Common myeloid progenitor, CD34-positive (primary cell): ENCODE measurements at regions not wholly inside any gene's neighbourhood (a gene's known extent, or its start where the extent isn't known, plus 50 kb on each side); places are given as distances from the start of the nearest gene placed in this dataset.

Experiments
- CTCF ChIA-PET: fragments of 350-600 bp; sonication (Branson Sonifier 250); formaldehyde crosslinking; loops from one replicate; lab custom pipeline; 2021; ENCODE audit warnings: antibody characterized with exemption; lab: Charles Lee
- POLR2A ChIA-PET: fragments of 350-600 bp; sonication (Branson Sonifier 250); formaldehyde crosslinking; loops from one replicate; lab custom pipeline; 2021; ENCODE audit warnings: antibody characterized with exemption; lab: Charles Lee
- DNase-seq, 3 donors: peaks; one replicate each; pipeline versions ENCODE4 v3.0.0 to v3.0.0-alpha.2; 2013
- H3K27ac ChIP-seq, 2 experiments: 1 replicate in 1 of 2; 2 replicates in 1 of 2; pipeline ENCODE4 v1.7.0; 2013; ENCODE audit warnings: inconsistent platforms in 2 of 2, low read length in 2 of 2, mild to moderate bottlenecking in 2 of 2, low read depth in 1 of 2, moderate library complexity in 1 of 2; ENCODE audit not compliant: severe bottlenecking in 2 of 2, insufficient read depth in 1 of 2, poor library complexity in 1 of 2
- H3K27me3 ChIP-seq, 5 experiments: replicated peaks in 2 of 5; 1 replicate in 3 of 5; 2 replicates in 2 of 5; pipeline versions ENCODE4 v1.6.1 to v1.7.0; 2013; ENCODE audit warnings: low read length in 4 of 5, mild to moderate bottlenecking in 2 of 5, moderate library complexity in 2 of 5, inconsistent platforms in 1 of 5; ENCODE audit not compliant: insufficient read depth in 5 of 5, control insufficient read depth in 4 of 5
- H3K36me3 ChIP-seq, 4 experiments: 1 replicate in 2 of 4; 2 replicates in 2 of 4; pipeline versions ENCODE4 v1.6.1 to v1.7.0; 2013; ENCODE audit warnings: low read length in 3 of 4, control low read depth in 1 of 4, mild to moderate bottlenecking in 1 of 4; ENCODE audit not compliant: control insufficient read depth in 4 of 4, insufficient read depth in 4 of 4
- H3K4me1 ChIP-seq, 4 experiments: 1 replicate in 3 of 4; 2 replicates in 1 of 4; pipeline versions ENCODE4 v1.6.1 to v1.7.1; 2013; ENCODE audit warnings: low read length in 3 of 4, mild to moderate bottlenecking in 3 of 4, control low read depth in 1 of 4, inconsistent platforms in 1 of 4, moderate library complexity in 1 of 4; ENCODE audit not compliant: control insufficient read depth in 4 of 4, insufficient read depth in 4 of 4; ENCODE audit errors: control extremely low read depth in 1 of 4
- H3K4me3 ChIP-seq, 7 experiments: 1 replicate in 4 of 7; 2 replicates in 3 of 7; pipeline versions ENCODE4 v1.5.1 to v1.7.0; 2013; ENCODE audit warnings: mild to moderate bottlenecking in 7 of 7, low read length in 6 of 7, moderate library complexity in 6 of 7, inconsistent platforms in 2 of 7, low read depth in 2 of 7, control low read depth in 1 of 7; ENCODE audit not compliant: insufficient read depth in 4 of 7, control insufficient read depth in 1 of 7; ENCODE audit errors: extremely low read depth in 1 of 7
- H3K9me3 ChIP-seq, 5 experiments: 1 replicate in 4 of 5; 2 replicates in 1 of 5; pipeline versions ENCODE4 v1.6.1 to v1.7.1; 2013; ENCODE audit warnings: low read length in 4 of 5, mild to moderate bottlenecking in 2 of 5, inconsistent platforms in 1 of 5, low read depth in 1 of 5, moderate library complexity in 1 of 5; ENCODE audit not compliant: control insufficient read depth in 4 of 5, insufficient read depth in 2 of 5; ENCODE audit errors: control extremely low read depth in 1 of 5
- WGBS: methylation state at CpG from one replicate; pipeline ENCODE4 v1.1.5; 2013; ENCODE audit not compliant: insufficient coverage; 5-methylcytosine and 5-hydroxymethylcytosine counted together

DNA sequence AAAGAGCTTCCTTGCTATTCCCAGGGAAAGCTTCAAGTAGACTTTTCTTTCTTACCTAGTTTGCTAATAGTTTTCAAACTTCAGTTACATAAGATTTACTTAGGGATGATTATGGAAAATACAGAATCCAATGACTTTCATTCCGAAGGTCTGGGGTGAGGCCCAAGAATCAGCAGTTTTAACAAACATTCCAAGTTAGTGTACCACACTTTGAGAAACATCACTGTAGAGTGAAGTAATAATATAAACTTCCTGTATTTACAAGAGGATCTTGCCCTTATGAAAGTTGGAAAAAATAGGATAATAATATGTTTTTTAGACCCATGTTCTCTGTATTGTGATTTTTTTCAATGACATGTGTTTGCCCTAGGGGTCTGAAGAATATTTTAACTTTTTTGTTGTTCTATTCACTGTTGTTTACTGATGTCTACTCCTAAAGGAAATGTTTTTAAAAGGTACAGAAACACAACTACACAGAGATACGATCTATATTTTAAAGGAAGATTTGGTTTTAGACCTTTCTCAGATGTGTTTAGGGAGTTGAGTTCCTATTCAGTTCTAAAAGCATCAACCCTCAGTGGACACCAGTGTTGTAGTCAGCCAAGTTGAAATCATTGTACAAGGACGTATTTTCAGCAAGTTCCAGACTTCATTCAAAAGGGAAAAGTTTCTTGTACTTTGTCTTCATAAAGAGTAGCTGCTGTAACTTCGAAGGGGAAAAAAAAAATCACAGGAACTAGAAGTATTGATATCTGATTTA lies 295.8 kb upstream of the SLC7A11 start:
- ChIA-PET POLR2A (no interaction called here), CTCF (no interaction called here)
- H3K9me3 ChIP-seq: no peaks in the 10 kb centered on the region

DNA sequence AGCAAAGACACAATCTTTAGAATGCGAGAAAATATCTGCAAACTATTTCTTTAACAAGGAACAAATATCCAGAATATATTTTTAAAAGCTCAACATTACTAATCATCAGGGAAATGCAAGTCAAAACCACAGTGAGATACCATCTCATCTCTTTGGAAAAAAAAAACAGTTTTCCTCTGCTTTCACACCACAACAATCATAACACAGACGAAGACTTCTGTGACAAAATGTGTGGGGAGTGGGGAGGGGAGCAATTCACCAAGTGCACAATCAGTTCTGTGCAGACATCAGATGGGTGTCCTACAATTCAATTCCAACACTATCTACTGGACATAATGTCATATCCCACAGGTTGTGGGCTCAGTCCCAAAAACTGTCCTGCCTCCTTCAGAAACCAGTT lies 293.2 kb upstream of the SLC7A11 start:
- Histone ChIP-seq H3K36me3 (no peaks in the 10 kb centered on the region), H3K4me1 (no peaks in the 10 kb centered on the region), H3K27me3 (no peaks in the 10 kb centered on the region), H3K4me3 (no peak overlapping the region), H3K27ac (no peak overlapping the region), H3K9me3 (peaks cover 0 to 10% (median 3%) of the 10 kb centered on the region in 5 experiments)
- 67% methylated on average over 1 of the region's 2 CpGs for WGBS
- CTCF ChIA-PET: no interaction called here
- POLR2A ChIA-PET: no interaction called here
- no peak for DNase-seq

More for the DNA sequence above, 295.8 kb upstream of the SLC7A11 start:
- no peak for DNase-seq
- Histone ChIP-seq H3K27me3 (no peaks in the 10 kb centered on the region), H3K4me3 (no peak overlapping the region), H3K4me1 (no peaks in the 10 kb centered on the region), H3K36me3 (no peaks in the 10 kb centered on the region), H3K27ac (no peak overlapping the region)
- 100% methylated on average over 1 of the region's 4 CpGs for WGBS

DNA sequence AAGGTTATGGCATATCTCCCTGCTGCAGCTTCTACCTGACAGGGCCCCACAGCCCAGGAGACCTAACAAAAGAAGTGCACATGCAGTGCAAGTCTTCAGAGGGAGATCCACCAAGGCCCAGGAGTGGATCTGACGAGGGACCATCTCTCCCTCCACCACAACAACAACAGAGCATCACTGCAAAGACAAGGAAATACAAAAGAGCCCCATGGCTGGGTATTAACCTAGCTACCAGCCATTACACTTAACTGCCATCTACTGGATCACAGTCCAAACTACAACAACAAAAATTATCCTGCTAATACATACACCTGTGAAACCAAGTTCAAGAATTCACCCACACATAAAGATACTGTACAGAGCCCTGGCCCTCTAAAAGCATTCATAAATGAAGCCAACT lies 280.2 kb upstream of the SLC7A11 start:
- H3K27ac ChIP-seq: no peak overlapping the region
- no peaks in the 10 kb centered on the region for H3K4me1 ChIP-seq
- POLR2A ChIA-PET: no interaction called here
- H3K27me3 ChIP-seq: peaks cover 0 to 4% (median 0%) of the 10 kb centered on the region in 5 experiments
- no peaks in the 10 kb centered on the region for H3K9me3 ChIP-seq
- CTCF ChIA-PET: interaction anchor here (0.8 to 2.5 kb wide), 4 partner anchors 249 to 487 kb away, joined by 3 to 13 read pairs (median 5); no protein-coding TSS in a partner anchor
- no peak overlapping the region for H3K4me3 ChIP-seq
- no peaks in the 10 kb centered on the region for H3K36me3 ChIP-seq
- DNase-seq: peak; percentile 3 to 22 (median 13)
- 100% methylated on average over 1 of the region's 1 CpG for WGBS

DNA sequence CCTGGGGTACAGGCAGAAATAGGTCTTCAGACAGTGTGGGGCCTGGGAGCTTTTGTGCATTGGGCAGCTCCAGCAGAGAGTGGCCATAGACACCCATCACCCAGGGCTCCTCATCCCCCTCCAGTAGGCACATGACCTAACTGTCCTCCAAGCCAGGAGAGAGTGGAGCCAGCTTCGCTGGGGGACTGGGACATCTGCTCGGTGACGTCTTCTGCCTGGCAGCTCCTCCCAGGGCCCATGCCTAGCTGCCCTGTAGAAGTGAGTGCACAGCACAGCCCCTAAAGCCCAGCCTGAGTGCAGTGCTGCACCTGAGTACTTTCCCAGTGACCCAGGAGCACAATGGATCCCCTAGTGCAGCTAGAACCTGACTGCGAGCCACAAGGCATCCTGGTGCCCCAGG lies 279.7 kb upstream of the SLC7A11 start:
- CTCF ChIA-PET: interaction anchor here (0.8 to 2.5 kb wide), 5 partner anchors 248 to 486 kb away, joined by 3 to 13 read pairs (median 4); no protein-coding TSS in a partner anchor
- 75% methylated on average over 4 of the region's 4 CpGs for WGBS

DNA sequence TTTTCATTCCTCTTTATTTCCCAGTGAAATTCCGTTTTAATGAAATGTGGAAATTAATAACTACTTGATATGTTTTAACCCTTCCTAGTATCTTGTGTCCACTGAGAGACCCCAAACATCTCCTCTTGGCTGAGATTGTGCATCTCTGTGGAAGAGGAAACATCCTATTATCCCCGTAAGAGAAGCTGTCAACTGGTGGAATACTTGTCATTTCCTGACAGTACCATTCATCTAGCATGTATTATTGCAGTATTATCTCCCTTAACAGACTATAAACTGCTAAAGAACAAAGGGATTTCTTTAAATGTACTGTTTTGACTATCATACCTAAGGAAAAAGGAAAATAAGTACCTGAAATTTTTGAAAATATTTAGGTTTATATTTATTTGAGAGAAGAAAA lies 277.3 kb upstream of the SLC7A11 start:
- no peak for DNase-seq
- POLR2A ChIA-PET: no interaction called here
- Histone ChIP-seq H3K9me3 (no peaks in the 10 kb centered on the region), H3K27me3 (peaks cover 0 to 6% (median 0%) of the 10 kb centered on the region in 5 experiments), H3K27ac (no peak overlapping the region), H3K36me3 (no peaks in the 10 kb centered on the region), H3K4me3 (no peak overlapping the region), H3K4me1 (no peaks in the 10 kb centered on the region)
- CTCF ChIA-PET: interaction anchor here (0.6 to 1.3 kb wide), 2 partner anchors 10 to 27 kb away, joined by 3 read pairs; no protein-coding TSS in a partner anchor
- no CpG with 5 or more reads among the region's 2 CpGs for WGBS

More for the DNA sequence above, 279.7 kb upstream of the SLC7A11 start:
- no peaks in the 10 kb centered on the region for H3K36me3 ChIP-seq
- POLR2A ChIA-PET: no interaction called here
- H3K27ac ChIP-seq: no peak overlapping the region
- no peak for DNase-seq
- no peak overlapping the region for H3K4me3 ChIP-seq
- H3K27me3 ChIP-seq: peaks cover 0 to 6% (median 0%) of the 10 kb centered on the region in 5 experiments
- H3K9me3 ChIP-seq: no peaks in the 10 kb centered on the region
- no peaks in the 10 kb centered on the region for H3K4me1 ChIP-seq

DNA sequence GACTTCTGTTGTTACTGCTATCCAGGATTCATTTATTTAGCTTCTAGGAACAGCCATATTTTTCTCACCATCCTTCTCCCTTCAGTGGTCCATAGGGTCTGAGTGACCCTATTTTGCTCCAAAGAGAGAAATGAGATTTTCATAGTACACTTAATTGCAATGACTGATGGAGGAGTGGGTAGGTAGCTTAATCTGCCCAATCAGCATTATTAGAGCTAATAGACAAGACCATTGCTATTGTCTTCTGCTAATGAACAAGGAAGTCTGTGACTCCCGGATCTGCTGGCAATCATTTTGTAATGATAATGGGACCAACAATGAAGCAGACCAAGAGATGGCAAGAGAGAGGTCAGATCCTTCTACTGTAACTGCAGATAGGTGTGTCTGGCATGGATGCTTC lies 271.4 kb upstream of the SLC7A11 start:
- ChIA-PET CTCF (no interaction called here), POLR2A (no interaction called here)
- H3K4me1 ChIP-seq: no peaks in the 10 kb centered on the region
- no peak for DNase-seq
- no peaks in the 10 kb centered on the region for H3K36me3 ChIP-seq
- no peak overlapping the region for H3K27ac ChIP-seq
- H3K27me3 ChIP-seq: peaks cover 0 to 4% (median 0%) of the 10 kb centered on the region in 5 experiments
- H3K4me3 ChIP-seq: no peak overlapping the region
- no peaks in the 10 kb centered on the region for H3K9me3 ChIP-seq
- whole genome bisulfite sequencing: 100% methylated on average over 1 of the region's 1 CpG

DNA sequence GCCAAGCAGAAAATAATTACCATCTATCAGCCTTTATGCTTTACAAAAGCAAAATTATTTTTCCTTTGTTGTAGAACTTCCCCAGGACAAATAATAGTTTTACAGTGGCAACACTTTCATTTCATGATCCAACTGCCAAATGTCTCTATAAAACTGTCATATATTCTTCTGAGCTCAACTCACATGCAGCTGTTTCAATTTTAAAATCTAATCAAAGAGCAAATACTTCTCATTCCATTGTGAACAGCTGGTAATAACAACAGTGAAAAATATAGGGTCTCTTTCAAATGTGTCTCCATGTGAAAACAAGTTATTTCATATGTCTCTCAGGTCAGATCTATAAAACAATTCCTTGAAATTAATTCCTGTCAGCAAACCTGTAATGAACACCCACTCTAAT lies 270.6 kb upstream of the SLC7A11 start:
- ChIA-PET CTCF (no interaction called here), POLR2A (no interaction called here)
- no peak for DNase-seq
- Histone ChIP-seq H3K4me3 (no peak overlapping the region), H3K36me3 (no peaks in the 10 kb centered on the region), H3K27ac (no peak overlapping the region), H3K4me1 (no peaks in the 10 kb centered on the region), H3K9me3 (no peaks in the 10 kb centered on the region), H3K27me3 (peaks cover 0 to 4% (median 0%) of the 10 kb centered on the region in 5 experiments)
